ENCODE measurements at regions not wholly inside any gene's neighbourhood (a gene's known extent, or its start where the extent isn't known, plus 50 kb on each side); places are given as distances from the start of the nearest gene placed in this dataset.

DNA sequence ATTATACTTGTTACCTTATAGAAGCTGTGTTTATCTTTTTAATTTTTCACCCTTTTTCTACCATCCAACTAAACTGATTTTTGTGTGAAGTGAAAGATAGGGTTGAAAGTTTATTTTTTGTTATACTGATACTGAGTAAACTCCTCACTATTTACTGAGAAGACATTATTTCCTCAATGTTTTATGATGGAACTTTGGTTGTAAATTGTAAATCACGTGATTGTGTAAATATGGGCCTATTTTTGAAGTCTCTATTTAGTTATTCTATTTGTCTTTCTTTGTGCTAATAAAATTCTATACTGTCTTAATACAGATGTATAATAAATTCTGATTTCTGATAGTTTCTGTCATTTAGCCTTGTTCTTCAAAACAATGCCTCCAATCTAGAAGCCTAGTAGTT lies 697.2 kb upstream of the SLC8A1 start:
- Mint-ChIP-seq H3K4me3 (no peak overlapping the region), H3K4me1 (no peaks in the 10 kb centered on the region), H3K36me3 (no peaks in the 10 kb centered on the region), H3K27me3 (ENCODE audit: low read depth in 3 of 3) (peaks cover 0 to 3% (median 0%) of the 10 kb centered on the region in 3 donors), H3K9me3 (peaks cover 0 to 2% (median 0%) of the 10 kb centered on the region in 7 donors), H3K27ac (no peak overlapping the region)
- no CpG with 5 or more reads among the region's 1 CpG for WGBS (ENCODE audit: insufficient coverage)
- no peak for DNase-seq
- H4K20me1 ChIP-seq (ENCODE audit: insufficient read depth, low read length), result no peaks in the 10 kb centered on the region
- H2AFZ ChIP-seq (ENCODE audit: insufficient read depth, low read depth, low read length, poor library complexity, severe bottlenecking), result no peak overlapping the region
- no peaks in the 10 kb centered on the region for H3K4me1 ChIP-seq (ENCODE audit: control insufficient read depth in 1 of 2, insufficient read depth in 2 of 2, low read length in 2 of 2)
- H3K4me2 ChIP-seq (replicated peaks; ENCODE audit: extremely low read depth, low read length, poor library complexity, severe bottlenecking), result no peak overlapping the region
- no peaks in the 10 kb centered on the region for H3K27me3 ChIP-seq (ENCODE audit: control insufficient read depth in 2 of 2, insufficient read depth in 2 of 2, low read length in 2 of 2)
- H3K27ac ChIP-seq (ENCODE audit: low read depth in 1 of 2, low read length in 2 of 2), result no peak overlapping the region
- no peaks in the 10 kb centered on the region for H3K36me3 ChIP-seq (replicated peaks in 1 of 2; ENCODE audit: control insufficient read depth in 1 of 2, insufficient read depth in 2 of 2, low read length in 2 of 2)
- TF ChIP-seq, protein P1, sequence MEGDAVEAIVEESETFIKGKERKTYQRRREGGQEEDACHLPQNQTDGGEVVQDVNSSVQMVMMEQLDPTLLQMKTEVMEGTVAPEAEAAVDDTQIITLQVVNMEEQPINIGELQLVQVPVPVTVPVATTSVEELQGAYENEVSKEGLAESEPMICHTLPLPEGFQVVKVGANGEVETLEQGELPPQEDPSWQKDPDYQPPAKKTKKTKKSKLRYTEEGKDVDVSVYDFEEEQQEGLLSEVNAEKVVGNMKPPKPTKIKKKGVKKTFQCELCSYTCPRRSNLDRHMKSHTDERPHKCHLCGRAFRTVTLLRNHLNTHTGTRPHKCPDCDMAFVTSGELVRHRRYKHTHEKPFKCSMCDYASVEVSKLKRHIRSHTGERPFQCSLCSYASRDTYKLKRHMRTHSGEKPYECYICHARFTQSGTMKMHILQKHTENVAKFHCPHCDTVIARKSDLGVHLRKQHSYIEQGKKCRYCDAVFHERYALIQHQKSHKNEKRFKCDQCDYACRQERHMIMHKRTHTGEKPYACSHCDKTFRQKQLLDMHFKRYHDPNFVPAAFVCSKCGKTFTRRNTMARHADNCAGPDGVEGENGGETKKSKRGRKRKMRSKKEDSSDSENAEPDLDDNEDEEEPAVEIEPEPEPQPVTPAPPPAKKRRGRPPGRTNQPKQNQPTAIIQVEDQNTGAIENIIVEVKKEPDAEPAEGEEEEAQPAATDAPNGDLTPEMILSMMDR (IDR thresholded peaks at IDR 0.05), result no peak
- no peaks in the 10 kb centered on the region for H3K9me3 ChIP-seq (replicated peaks in 1 of 2; ENCODE audit: control insufficient read depth in 1 of 2, insufficient read depth in 1 of 2, low read length in 2 of 2)
- intact Hi-C loops (cut with micrococcal nuclease), result no loop called here
- H3K79me2 ChIP-seq (ENCODE audit: insufficient read depth, low read length), result no peaks in the 10 kb centered on the region
- H3K9ac ChIP-seq (ENCODE audit: insufficient read depth, low read length, poor library complexity, severe bottlenecking), result no peak overlapping the region
- H3K4me3 ChIP-seq (replicated peaks in 1 of 3; ENCODE audit: low read depth in 2 of 3, low read length in 3 of 3), result no peak overlapping the region

DNA sequence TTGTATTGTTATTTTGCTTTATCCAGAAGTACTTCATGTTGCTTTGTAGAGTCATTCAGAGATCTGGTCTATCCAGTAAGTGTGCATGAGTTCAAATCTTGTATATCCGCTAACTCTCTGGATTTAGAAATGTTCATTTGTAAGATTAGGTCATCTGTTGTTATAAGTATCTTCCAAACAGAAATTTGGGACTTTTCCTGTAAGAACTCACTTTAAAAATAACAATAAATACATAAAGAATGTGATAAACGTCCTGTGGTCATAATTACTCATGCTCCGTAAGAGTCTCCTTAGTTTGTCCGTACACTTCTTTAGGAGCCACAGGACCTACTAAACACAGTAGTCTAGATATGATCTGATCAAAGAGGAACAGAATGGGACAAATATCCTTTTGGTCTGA lies 699.9 kb upstream of the SLC8A1 start:
- H3K36me3 ChIP-seq (replicated peaks in 1 of 2; ENCODE audit: control insufficient read depth in 1 of 2, insufficient read depth in 2 of 2, low read length in 2 of 2), result no peaks in the 10 kb centered on the region
- no peaks in the 10 kb centered on the region for H3K36me3 Mint-ChIP-seq
- WGBS (ENCODE audit: insufficient coverage), result no CpG with 5 or more reads among the region's 4 CpGs
- no peak overlapping the region for H3K27ac ChIP-seq (ENCODE audit: low read depth in 1 of 2, low read length in 2 of 2)
- H3K4me3 ChIP-seq (replicated peaks in 1 of 3; ENCODE audit: low read depth in 2 of 3, low read length in 3 of 3), result no peak overlapping the region
- no peak overlapping the region for H3K9ac ChIP-seq (ENCODE audit: insufficient read depth, low read length, poor library complexity, severe bottlenecking)
- DNase-seq, result no peak
- H3K4me1 Mint-ChIP-seq, result no peaks in the 10 kb centered on the region
- no peaks in the 10 kb centered on the region for H3K79me2 ChIP-seq (ENCODE audit: insufficient read depth, low read length)
- H2AFZ ChIP-seq (ENCODE audit: insufficient read depth, low read depth, low read length, poor library complexity, severe bottlenecking), result no peak overlapping the region
- no peaks in the 10 kb centered on the region for H3K4me1 ChIP-seq (ENCODE audit: control insufficient read depth in 1 of 2, insufficient read depth in 2 of 2, low read length in 2 of 2)
- H3K27me3 ChIP-seq (ENCODE audit: control insufficient read depth in 2 of 2, insufficient read depth in 2 of 2, low read length in 2 of 2), result no peaks in the 10 kb centered on the region
- H3K9me3 Mint-ChIP-seq, result no peaks in the 10 kb centered on the region
- H4K20me1 ChIP-seq (ENCODE audit: insufficient read depth, low read length), result no peaks in the 10 kb centered on the region
- H3K27ac Mint-ChIP-seq, result no peak overlapping the region
- H3K4me3 Mint-ChIP-seq, result no peak overlapping the region
- peaks cover 0 to under 1% (median 0%) of the 10 kb centered on the region in 3 donors for H3K27me3 Mint-ChIP-seq (ENCODE audit: low read depth in 3 of 3)
- H3K9me3 ChIP-seq (replicated peaks in 1 of 2; ENCODE audit: control insufficient read depth in 1 of 2, insufficient read depth in 1 of 2, low read length in 2 of 2), result no peaks in the 10 kb centered on the region
- no peak overlapping the region for H3K4me2 ChIP-seq (replicated peaks; ENCODE audit: extremely low read depth, low read length, poor library complexity, severe bottlenecking)
- TF ChIP-seq, protein P1 (IDR thresholded peaks at IDR 0.05), result no peak
- intact Hi-C loops (cut with micrococcal nuclease), result no loop called here
